ENCODE measurements at regions not wholly inside any gene's neighbourhood (a gene's known extent, or its start where the extent isn't known, plus 50 kb on each side); places are given as distances from the start of the nearest gene placed in this dataset.

DNA sequence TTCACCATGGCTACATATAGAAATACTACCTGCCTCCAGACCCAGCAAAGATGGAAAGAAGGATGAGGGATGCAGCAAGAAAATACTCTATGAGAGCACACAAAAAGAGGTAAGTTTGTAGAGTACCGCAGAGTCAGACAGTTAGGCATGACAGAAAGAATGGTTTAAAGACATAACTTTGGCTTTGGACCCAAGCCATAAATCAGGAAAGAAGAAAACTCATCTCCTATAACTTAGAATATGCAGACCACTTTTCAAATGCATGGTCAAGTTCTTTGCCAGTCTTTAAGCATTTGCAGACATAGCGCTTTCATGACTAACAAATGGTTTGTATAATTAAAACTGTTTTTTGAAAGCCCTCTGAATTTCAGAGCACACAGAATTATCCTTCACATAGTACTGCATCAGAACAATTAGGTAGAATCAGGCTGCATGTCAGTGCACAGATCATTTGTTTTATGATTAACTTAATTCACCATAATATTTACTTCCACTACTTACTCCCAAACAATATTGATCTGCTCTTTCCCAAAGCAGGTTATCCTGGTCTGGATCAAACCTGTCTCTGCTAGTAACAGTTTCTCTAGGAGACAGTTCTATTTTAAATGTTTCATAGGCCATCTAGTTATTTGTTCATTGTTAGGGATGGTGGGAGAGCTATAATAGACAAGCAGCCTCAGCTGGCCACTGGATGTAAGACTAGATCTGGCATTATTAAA is 280.7 kb upstream of the NR5A2 start:
- DNase-seq (ENCODE audit: low spot score), result no peak

DNA sequence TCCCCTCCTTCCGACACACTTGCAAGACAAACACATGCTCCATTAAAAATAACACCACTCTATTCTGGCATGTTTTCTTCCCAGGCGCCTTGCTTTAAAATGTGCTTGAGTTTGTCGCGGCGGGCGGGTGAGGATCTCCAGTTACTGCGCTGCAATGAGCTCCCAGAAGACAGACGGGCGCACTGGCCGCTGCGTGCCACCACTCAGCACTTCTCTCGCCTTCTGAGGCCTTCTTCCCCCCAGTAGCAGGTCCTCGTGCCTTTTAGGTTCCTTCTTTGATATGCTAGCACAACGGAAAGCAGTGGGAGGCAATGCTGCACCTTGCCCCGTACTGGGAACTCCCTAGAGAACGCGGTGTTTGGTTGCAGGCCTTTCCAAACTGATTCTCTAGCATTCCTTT is 279.5 kb upstream of the NR5A2 start:
- no peak for DNase-seq (ENCODE audit: low spot score)

DNA sequence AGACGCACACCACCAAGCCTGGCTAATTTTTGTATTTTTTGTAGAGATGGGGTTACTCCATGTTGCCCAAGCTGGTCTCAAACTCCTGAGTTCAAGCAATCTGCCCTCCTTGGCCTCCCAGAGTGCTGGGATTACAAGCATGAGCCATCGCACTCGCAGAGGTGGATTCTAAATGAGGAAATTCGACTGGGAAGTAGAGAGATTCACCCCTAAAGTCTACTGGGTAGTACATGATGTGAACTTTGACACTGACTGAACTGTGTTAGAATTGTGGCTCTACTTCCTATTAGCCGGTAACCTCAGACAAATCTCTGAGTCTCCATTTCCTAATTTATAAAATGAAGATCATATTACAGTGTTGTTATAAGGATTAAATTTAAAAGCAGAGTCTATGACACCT is 276.0 kb upstream of the NR5A2 start:
- no peak for DNase-seq (ENCODE audit: low spot score)

DNA sequence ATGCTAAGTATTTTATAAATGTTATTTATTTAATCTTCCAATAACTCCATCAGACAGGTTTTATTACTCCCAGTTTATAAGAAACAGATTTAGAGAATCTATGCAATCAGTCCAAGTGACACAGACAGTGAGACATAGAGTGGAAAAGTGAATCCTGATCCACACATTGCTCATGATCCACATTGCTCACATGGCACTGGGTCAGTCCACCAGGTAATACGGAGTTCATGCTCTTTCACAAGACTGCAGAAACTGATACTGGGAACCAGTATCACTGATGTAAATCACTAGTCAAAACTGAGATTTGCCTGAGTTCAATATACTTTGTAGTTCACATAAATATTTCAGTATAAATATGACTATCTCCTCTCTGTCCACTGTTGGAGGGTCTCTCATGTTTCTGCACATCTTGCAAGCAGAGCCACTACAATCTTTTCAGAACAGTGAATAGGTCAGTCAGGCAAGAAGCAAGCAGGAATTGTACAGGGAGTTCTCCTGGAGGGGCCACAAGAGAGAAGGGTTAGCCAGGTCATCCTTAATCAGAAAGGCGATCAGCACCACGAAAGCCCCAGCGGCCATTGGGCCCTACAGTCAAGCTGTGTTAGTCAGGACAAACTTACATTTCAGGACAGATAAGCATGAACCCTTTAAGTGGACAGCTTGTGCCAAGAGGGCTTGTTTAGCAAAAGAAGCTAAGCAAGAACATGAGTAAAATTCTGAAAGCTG is 275.4 kb upstream of the NR5A2 start:
- no peak for DNase-seq (ENCODE audit: low spot score)

DNA sequence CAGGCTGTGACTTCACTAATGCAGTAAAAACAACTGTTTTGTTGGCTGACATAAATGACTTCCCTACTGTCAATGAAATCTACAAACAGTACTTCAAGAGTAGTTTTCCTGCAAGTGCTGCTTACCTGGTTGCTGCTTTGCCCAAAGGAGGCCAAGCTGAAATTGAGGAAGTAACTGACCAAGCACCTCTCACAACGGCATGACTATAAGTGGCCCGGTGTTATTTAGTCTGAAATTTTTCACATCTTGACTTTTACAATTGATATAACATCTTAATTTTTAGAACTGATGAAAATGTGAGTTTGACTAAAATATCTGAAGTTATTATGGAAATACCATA is 274.9 kb upstream of the NR5A2 start:
- no peak for DNase-seq (ENCODE audit: low spot score)

DNA sequence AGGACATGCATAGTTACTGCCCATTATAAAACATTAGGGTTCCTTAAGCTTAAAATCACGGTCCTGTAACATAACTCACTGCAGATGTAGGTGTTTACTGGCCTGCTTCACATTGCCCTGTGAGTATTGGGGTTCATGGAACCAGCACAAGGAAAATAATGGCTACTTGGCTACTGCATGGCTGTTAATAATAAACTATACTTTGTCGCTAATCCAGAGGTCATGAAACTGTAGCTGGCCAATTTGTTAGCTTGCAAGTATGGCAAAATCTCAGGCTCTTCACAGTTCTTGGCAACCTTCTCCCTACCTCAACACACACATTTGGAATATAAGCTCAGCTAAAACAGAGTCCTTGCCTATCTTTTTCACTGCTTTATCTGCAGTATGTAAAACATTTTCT is 274.0 kb upstream of the NR5A2 start:
- DNase-seq (ENCODE audit: low spot score), result no peak

DNA sequence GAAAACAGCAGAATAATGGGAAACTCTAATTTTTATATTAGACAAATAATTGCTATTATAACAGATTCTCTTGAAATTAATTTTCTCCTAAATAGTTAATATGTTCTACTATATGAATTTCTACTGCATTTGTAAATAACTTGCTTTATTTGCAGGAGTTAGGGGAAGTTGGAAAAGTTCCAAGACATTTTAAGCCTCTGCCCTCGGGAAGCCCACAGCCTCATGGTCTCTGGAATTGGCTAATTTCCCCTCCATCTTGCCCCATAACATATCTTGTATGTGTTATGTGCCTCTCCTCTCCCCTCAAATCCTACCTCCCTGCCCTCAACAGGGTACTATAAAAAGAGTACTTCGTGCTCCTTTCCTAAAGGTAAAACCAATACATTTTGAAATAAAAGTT is 271.4 kb upstream of the NR5A2 start:
- no peak for DNase-seq (ENCODE audit: low spot score)

DNA sequence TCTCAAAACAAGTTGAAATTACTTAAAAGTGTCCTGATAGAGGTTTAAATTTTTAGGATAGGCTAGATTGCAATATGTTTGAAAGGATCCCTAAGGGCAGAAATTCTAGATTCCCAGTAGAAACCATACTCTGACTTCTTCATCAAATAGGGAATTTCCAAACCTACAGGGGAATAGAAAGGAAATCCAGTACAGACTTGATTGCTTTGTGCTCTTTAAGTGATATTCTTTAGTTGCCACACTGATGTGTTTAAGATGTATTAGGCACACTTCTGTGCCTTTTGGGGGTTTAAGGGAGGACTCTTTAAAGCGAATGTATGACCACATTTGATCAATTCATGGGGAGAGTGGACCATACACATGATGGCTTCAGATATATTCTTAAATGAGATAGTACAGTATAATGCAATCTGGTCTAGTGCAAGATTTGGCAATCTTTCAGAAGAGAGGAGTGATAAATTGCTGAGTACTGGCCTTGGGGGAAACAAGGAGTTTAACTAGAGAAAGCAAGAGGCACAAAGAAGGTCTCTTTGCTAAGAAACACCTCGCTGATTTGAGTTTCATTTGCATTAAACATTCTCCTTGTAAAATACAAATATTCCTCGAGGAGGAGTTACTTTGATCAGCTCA is 268.8 kb upstream of the NR5A2 start:
- no peak for DNase-seq (ENCODE audit: low spot score)

DNA sequence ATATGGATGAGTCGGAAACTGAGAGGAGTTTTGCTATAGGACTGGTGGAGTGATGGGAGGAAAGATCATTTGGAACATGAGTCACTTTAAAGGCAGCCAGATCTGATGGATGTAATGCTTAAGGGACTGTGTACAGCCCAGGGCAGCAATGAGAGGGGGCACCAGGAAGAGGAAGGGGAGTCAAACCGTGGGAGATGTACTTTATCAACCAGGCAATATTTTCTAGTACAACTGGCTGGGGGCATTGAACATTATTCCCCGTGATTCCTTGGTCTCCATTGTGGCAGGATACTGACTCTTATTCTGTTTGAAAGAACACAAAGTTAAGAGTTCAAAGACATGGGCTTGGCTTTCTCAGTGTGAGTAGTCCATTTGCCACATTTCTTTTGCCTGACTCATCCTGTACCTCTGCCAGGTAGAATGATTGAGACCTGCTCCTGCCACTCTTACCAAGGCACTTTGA is 268.2 kb upstream of the NR5A2 start:
- no peak for DNase-seq (ENCODE audit: low spot score)

DNA sequence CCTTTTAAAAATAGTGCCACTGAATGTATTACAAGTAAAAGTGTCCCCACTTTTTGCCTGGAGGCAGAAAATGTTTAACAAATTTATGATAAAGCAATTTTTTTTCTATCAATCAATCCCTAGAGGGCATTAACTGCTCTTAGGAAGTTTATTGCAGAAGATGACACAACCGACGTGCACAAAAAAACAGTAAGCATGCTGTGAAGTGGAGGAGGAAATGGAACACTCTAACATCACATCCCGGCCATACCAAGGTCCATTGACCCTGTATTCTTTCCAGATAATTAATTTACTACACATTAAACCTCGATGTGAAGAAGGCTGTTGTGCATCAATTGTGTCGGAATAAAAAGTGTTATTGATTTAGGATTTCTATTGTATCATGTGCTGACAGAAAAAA is 264.9 kb upstream of the NR5A2 start:
- DNase-seq (ENCODE audit: low spot score), result no peak

DNA sequence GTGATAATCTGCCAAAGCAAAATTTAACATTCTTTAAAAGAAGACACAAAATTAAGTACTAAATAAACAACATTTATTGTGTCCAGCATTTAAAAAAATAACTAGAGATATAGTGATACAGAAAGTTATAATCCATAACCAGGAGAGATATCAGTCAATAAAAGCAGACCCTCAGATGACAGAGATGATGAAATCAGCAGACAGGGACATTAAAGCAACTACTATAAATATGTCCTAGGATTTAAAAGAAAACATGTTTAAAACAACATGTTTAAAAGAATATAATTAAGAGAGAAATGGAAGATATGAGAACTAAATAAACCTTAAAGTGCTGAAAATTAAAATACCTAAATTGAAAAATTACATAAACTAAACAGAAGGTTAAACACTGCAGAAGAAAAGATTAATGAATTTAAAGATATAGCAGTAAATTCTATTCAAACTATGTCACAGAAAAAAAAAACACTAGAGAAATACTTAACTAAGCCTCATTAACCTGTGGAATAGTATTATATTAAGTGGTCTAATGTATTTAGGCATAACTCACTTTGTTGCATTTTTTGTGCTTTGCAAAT is 261.2 kb upstream of the NR5A2 start:
- no peak for DNase-seq (ENCODE audit: low spot score)

DNA sequence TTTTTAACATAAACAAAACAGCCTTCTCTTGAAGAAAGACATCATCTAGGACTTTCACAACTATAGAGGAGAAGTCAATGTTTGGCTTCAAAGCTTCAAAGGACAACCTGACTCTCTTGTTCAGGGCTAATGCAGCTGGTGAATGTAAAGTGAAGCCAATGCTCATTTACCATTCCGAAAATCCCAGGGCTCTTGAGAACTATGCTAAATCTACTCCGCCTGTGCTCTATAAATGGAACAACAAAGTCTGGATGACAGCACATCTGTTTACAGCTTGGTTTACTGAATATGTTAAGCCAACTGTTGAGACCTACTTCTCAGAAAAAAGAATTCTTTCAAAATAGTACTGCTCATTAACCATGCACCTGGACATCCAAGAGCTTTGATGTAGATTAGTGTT is 259.8 kb upstream of the NR5A2 start:
- DNase-seq (ENCODE audit: low spot score), result no peak

DNA sequence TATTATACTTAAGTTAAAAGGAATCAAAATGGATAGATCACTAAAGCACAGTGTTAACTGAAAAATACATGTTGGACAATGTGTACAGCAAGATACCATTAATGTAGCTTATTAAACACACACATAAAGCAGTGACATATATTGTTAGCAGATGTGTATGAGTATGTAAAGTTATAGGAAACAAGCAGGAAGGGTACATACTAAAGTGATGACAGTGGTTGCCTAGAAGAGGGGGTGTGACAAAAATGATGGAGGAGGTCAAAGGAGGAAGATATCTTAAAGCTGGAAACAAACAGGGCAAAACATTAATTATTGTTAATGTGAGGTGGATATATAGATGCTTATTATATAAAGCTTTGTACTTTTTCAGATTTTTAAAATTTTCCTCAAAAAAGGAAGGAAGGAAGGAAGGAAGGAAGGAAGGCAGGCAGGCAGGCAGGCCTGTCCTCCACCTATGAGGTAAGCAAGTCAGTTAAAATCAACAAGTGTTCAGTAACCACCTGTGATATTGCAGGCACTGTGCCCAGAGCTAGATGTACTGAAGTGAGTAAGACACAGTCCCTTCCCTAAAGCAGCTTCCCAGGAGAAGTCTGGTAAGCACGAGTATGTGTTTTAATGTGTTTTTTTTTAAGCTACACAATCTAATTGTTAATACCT is 252.9 kb upstream of the NR5A2 start:
- DNase-seq (ENCODE audit: low spot score), result no peak

DNA sequence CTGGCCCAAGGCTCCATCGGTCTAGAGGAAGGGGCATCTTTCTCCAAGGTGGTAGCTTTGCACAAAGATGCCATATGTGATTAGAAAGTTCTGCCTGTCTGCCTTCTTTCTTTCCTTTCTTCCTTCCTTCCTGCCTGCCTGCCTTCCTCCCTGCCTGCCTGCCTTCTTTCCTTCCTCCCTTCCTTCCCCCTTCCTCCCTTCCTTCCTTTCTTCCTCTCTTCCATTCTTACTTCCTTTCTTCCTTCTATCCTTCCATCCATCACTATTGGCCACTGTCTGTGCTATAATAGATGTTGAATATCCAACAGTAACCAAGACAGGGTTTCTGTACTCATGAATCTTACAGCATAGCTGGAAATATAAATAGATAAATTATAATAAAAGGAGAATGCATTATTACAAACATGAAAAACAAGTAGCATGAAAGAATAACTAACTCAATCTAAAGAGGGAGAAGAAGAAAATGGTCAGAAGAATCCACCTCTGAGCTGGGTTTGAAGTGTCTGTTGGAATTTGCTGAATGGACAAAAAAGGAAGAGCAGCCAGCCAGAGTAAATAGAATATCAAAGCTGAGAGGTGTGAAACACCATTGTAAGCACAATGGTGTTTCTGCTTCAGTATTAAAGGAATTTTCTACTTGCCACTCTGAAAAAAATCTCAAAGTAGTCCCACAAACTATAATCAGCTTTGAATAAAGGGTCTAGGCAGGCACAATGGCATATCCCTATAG is 250.6 kb upstream of the NR5A2 start:
- no peak for DNase-seq (ENCODE audit: low spot score)

DNA sequence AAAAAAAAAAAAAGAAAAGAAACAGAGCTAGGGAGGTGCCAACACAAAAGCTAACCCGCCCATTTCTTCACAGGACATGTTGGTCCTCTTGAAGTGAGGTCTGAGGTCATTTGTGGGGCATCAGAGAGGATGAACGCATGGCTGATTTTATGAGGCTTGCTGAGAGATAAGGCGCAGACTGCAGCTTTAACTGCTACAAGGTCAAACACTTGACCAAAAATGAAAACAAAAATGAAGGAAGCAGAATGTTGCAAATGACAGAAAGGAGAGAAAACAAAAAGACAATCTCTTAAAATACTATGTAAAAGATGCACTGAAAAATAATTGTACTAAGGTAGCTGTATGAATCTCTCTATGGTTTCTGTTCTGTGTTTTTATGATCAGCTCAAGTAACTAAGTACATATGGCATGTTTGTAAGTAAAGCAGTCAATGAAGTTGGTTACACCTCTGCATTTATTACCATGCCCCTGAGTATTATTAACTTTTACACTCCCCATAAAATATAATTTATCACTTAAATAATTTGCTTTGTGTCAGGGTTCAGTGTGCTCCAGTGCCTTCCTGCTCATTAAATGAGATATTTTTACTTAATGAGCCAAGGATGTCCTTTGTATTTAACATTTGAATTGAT is 249.1 kb upstream of the NR5A2 start:
- no peak for DNase-seq (ENCODE audit: low spot score)

DNA sequence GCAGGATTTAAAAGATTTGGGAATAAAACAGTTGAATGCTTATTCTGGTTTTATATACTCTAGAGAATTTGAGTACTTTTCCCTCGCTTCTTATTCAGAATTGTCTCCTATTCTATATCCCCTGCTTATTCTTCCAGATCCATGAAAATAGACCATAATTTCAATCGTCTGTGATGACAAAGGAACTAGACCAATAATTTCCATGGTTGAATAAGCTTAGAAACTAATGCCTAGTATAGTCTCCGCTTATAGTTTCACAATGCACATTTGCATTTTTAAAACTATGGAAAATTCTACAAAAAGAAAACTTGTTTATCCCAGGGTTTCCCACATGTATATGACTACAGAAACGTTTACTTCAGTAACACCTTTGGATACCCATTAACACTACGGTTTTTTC is 247.4 kb upstream of the NR5A2 start:
- DNase-seq (ENCODE audit: low spot score), result no peak

DNA sequence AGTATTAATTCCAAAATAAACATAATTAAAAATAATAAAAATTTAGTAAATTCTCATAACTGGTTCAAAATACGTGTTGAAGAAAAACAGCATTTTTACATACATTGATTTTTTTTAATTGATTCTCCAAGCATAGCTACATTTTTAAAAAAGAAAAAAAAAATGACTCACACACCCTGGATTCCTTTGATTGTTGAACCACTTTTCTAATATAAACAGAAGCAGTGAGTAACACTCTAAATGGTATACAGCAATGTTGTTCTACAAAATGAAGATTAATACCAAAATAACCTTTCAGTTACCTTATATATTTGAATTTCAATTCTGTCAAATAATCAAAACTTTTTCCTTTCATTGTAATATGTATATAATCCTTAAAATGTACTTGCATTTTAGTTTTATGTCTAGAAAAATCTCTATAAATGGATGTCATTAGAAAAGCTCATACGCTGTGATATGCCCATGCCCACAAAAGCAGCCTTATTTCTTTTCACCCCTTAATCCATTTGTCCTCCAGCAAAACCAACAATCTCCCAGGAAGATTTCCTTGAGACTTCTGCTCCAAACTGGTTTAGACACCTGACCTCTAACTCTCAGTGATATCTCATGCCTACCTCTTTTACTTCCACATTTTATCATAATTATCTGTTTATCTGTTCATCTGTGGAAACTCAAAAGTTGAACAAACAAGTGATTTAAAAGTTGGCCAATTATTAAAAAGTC is 246.4 kb upstream of the NR5A2 start:
- no peak for DNase-seq (ENCODE audit: low spot score)

DNA sequence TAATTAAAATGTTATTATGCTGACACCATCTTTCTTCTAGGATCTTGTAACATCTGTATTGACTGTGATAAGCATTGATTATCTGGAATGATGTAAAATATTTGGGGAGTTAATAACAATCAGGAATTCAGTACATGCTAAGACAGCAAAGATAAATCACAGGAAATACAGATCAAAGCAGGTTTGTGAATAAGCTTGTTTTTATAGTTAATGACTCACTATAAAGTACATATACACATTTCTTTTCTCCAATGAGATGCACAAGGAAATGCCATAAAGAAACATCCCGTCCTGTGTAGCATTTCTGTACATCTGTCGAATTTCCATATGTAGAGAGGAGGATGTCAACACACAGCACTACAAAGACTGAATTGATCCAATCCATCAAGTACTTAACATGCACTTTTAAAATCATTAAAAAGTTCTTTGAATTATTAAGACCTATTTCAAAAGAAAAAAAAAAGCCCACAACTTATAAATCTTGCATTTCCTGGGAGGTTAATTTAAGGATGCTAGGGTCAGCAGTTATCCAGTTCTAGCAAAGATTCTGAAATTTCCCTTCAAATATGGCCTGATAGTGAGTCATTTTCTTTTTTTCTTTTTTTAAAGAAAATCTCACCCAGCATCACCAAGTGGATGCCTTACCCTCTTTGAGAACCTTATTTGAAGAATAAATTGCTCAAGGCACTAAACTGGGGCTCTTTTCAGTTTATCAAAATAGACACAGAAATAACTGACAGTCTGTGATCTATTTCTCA is 243.2 kb upstream of the NR5A2 start:
- DNase-seq (ENCODE audit: low spot score), result no peak

DNA sequence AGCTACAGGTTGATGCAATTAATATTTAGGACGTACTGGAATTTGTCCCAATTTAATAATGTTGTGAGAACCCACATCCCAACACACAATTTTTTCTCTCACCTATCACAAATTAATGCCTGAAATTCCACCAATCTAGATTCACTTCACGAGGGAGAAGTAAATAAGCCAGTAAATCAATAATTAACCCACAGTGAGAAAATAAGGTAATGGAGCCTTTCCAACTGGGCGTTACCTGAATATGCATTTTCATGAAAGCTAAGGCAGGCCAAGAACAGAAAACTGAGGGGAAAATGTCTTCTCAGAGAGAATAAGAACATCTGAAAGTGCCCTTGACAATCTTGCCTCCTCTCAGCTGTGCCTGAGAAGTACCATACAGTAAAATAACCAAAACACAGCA is 240.8 kb upstream of the NR5A2 start:
- DNase-seq (ENCODE audit: low spot score), result no peak

DNA sequence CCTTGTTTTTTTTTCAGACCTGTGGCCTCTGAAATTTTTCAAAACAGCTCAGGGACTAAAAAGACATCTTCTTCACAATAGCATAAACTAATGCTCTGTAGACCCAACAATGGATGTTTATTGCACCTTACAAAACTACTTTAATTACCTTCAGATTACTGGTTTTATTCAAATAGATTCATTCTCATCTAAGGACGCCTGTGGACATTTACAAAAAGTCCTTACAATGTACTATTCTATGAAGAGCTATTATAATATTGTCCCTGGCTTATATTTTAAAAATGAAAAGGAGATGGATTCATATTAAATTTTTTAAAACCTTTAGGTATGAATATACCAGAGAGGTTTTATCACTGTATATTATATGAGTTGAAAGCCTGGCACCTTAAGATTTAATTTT is 238.4 kb upstream of the NR5A2 start:
- DNase-seq (ENCODE audit: low spot score), result no peak
